ENCODE measurements at regions not wholly inside any gene's neighbourhood (a gene's known extent, or its start where the extent isn't known, plus 50 kb on each side); places are given as distances from the start of the nearest gene placed in this dataset.

GRCh38 chr2:235302263-235302662 lies 191.6 kb upstream of the AGAP1 start:
- no peak for TF ChIP-seq CTCF (conservative IDR thresholded peaks at IDR 0.05; ENCODE audit: low read depth, low read length)
- no peak overlapping the region for H3K4me3 ChIP-seq (ENCODE audit: low read depth, low read length)
- no peak for DNase-seq (ENCODE audit: low read depth)

GRCh38 chr2:235303499-235304291 lies 190.1 kb upstream of the AGAP1 start:
- no peak overlapping the region for H3K4me3 ChIP-seq (ENCODE audit: low read depth, low read length)
- no peak for DNase-seq (ENCODE audit: low read depth)
- no peak for TF ChIP-seq CTCF (conservative IDR thresholded peaks at IDR 0.05; ENCODE audit: low read depth, low read length)

- DNase-seq (ENCODE audit: low read depth), result no peak
- no peak overlapping the region for H3K4me3 ChIP-seq (ENCODE audit: low read depth, low read length)
- no peak for TF ChIP-seq CTCF (conservative IDR thresholded peaks at IDR 0.05; ENCODE audit: low read depth, low read length)
These were observed 188.2 kb upstream of the AGAP1 start for GRCh38 chr2:235305678-235306077.

GRCh38 chr2:235311044-235311443 lies 182.8 kb upstream of the AGAP1 start:
- DNase-seq (ENCODE audit: low read depth), result no peak
- no peak for TF ChIP-seq CTCF (conservative IDR thresholded peaks at IDR 0.05; ENCODE audit: low read depth, low read length)
- no peak overlapping the region for H3K4me3 ChIP-seq (ENCODE audit: low read depth, low read length)

- no peak for TF ChIP-seq CTCF (conservative IDR thresholded peaks at IDR 0.05; ENCODE audit: low read depth, low read length)
- no peak for DNase-seq (ENCODE audit: low read depth)
- H3K4me3 ChIP-seq (ENCODE audit: low read depth, low read length), result no peak overlapping the region
These were observed 181.3 kb upstream of the AGAP1 start for GRCh38 chr2:235312571-235312970.

GRCh38 chr2:235314371-235314930 lies 179.4 kb upstream of the AGAP1 start:
- no peak overlapping the region for H3K4me3 ChIP-seq (ENCODE audit: low read depth, low read length)
- no peak for TF ChIP-seq CTCF (conservative IDR thresholded peaks at IDR 0.05; ENCODE audit: low read depth, low read length)
- no peak for DNase-seq (ENCODE audit: low read depth)

- H3K4me3 ChIP-seq (ENCODE audit: low read depth, low read length), result no peak overlapping the region
- no peak for TF ChIP-seq CTCF (conservative IDR thresholded peaks at IDR 0.05; ENCODE audit: low read depth, low read length)
- DNase-seq (ENCODE audit: low read depth), result no peak
These were observed 174.7 kb upstream of the AGAP1 start for GRCh38 chr2:235319095-235319494.

Data from choroid plexus epithelial cell (primary cell).